GM12892 (cell line): ENCODE measurements at regions not wholly inside any gene's neighbourhood (a gene's known extent, or its start where the extent isn't known, plus 50 kb on each side); places are given as distances from the start of the nearest gene placed in this dataset.

Source experiments
- POLR2A ChIP-seq: IDR thresholded peaks from 2 replicates; pipeline ENCODE4 v1.6.1; 2011; ENCODE audit warnings: low read depth, low read length, control low read depth
- POLR2AphosphoS5 ChIP-seq: IDR thresholded peaks from 2 replicates; pipeline ENCODE4 v1.6.1; 2011; ENCODE audit warnings: low read depth, low read length, control low read depth

DNA sequence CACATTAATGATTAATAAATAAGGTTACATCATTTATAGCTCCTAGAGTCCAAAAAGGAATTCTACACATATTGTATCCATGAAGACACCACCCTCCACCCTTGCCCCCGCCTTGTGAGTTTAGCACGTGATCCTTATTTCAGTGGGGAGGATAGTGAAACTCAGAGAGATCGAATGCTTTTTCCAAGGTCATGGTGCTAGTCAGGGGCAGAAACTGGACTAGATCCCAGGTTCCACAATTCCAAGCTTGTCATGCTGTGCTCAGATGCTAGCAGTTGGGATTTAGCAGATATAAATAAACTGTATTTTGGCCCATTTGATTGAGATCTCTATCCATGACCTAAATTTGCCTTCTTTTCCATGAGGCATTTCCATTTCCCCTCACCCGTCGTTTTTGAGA lies 227.4 kb upstream of the THRB start:
- TF ChIP-seq POLR2A (no peak), POLR2AphosphoS5 (no peak)
